Mucosa of stomach (tissue), 1 donor: ENCODE measurements at regions not wholly inside any gene's neighbourhood (a gene's known extent, or its start where the extent isn't known, plus 50 kb on each side); places are given as distances from the start of the nearest gene placed in this dataset.
"Not testable (repeated sequence)": the region's sequence is repeated elsewhere in the genome, so short reads cannot be mapped to it uniquely, and the experiment has no call there.

ENCODE experiments used
- H3K27me3 ChIP-seq: one replicate; pipeline ENCODE4 v1.7.0; 2013; ENCODE audit warnings: mild to moderate bottlenecking, low read length; ENCODE audit not compliant: control insufficient read depth, insufficient read depth
- H3K36me3 ChIP-seq: one replicate; pipeline ENCODE4 v1.7.0; 2013; ENCODE audit warnings: low read length; ENCODE audit not compliant: control insufficient read depth, insufficient read depth
- H3K4me1 ChIP-seq: one replicate; pipeline ENCODE4 v1.7.0; 2013; ENCODE audit warnings: mild to moderate bottlenecking, low read length; ENCODE audit not compliant: control insufficient read depth, insufficient read depth
- H3K4me3 ChIP-seq: one replicate; pipeline ENCODE4 v1.7.0; 2013; ENCODE audit warnings: low read length
- H3K9ac ChIP-seq: one replicate; pipeline ENCODE4 v1.7.0; 2013; ENCODE audit warnings: mild to moderate bottlenecking, low read length, moderate library complexity
- H3K9me3 ChIP-seq: one replicate; pipeline ENCODE4 v1.7.0; 2013; ENCODE audit warnings: mild to moderate bottlenecking, low read length, moderate library complexity; ENCODE audit not compliant: control insufficient read depth
- donor health status: Pancreatic carcinoma.

DNA sequence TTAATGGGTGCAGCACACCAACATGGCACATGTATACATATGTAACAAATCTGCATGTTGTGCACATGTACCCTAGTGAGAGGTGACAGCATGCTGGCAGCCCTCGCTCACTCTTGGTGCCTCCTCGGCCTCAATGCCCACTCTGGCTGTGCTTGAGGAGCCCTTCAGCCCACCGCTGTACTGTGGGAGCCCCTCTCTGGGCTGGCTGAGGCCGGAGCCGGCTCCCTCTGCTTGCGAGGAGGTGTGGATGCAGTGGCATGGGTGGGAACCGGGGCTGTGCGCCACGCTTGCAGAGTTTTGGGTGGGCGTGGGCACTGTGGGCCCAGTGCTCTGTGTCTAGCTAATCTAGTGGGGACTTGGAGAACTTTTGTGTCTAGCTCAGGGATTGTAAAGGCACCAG lies 315.9 kb upstream of the MAN1A1 start:
- H3K4me3 ChIP-seq, H3K9me3 ChIP-seq, H3K27me3 ChIP-seq, H3K4me1 ChIP-seq, H3K9ac ChIP-seq, H3K36me3 ChIP-seq: not testable (repeated sequence)

DNA sequence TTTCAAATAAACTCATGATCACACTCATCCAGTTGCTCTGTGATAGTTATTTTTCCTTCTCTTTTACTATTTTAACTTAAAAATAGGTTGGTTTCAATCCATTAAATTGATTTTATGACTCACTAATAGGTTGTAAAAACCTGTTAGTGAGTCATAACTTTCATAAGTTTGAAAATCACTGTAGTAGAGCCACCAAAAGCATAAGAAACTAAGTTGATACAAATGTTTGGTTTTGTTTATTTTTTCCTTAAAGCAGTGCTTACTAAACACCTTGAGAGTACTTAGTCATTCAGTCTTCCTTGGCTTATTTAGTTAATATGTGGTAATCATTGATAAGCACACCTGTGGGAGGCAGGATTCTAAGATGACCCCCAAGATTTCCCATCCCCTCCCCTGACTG lies 312.1 kb upstream of the MAN1A1 start:
- Histone ChIP-seq H3K4me1 (no peaks in the 10 kb centered on the region), H3K9me3 (no peaks in the 10 kb centered on the region), H3K36me3 (no peaks in the 10 kb centered on the region), H3K27me3 (no peaks in the 10 kb centered on the region), H3K4me3 (no peak overlapping the region), H3K9ac (no peak overlapping the region)

DNA sequence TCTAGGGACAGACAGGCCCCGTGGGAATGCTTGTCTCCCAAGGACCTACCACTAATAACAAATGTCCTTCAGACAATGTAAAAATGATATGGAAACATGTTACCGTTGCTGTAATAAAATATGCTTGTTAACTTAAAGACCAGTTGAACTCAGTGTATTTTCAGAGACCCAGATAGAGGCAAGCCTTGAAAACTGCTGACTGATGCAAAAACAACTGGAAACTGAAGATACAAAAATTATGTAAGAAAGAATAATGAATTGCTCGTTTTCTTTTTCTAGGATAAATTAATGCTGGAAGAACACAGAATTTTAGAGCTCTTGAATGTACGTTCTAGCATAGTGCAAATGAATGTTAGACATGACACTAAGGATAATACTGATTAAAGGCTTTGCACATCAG lies 311.5 kb upstream of the MAN1A1 start:
- no peaks in the 10 kb centered on the region for H3K9me3 ChIP-seq
- no peak overlapping the region for H3K4me3 ChIP-seq
- no peaks in the 10 kb centered on the region for H3K27me3 ChIP-seq
- no peak overlapping the region for H3K9ac ChIP-seq
- H3K4me1 ChIP-seq: no peaks in the 10 kb centered on the region
- H3K36me3 ChIP-seq: no peaks in the 10 kb centered on the region

DNA sequence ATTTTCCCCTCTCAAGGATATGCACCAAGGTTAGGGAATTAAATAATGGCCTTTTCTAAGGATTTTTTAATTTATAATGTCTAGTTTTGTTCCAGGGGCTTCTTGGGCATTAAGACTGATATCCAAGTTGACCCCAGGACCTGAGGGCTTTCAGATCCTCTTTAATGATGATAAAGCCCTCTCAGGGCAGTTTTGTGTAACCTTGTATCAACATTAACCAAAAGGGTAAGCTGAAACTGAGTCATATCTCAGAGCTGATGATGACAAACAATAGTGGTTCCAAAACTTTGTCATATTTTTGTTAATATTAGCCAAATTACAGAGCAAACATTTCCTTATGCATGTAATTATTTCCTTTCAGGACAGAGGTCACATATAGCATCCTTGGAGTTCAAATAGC lies 309.4 kb upstream of the MAN1A1 start:
- no peak overlapping the region for H3K4me3 ChIP-seq
- no peak overlapping the region for H3K9ac ChIP-seq
- H3K27me3 ChIP-seq: no peaks in the 10 kb centered on the region
- no peaks in the 10 kb centered on the region for H3K4me1 ChIP-seq
- no peaks in the 10 kb centered on the region for H3K36me3 ChIP-seq
- H3K9me3 ChIP-seq: no peaks in the 10 kb centered on the region

DNA sequence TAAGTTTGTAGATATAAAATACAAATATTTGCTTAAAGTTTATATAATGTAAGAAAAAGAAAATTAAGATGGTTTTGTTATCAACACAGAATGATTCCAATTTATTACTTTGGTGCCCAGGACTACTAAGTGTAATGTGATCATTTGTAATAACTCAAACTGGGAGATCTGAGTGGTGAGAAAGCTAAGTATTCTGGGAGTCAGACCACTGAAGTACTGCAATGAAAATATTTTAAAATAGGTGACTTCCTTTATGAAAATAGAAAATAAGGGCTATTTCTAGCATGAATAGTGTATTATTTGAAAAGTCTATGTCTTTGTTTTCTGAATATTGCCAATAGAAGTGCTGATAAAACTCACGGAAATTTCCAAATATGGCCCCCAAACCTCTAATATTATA lies 305.6 kb upstream of the MAN1A1 start:
- Histone ChIP-seq H3K9ac (no peak overlapping the region), H3K27me3 (no peaks in the 10 kb centered on the region), H3K9me3 (no peaks in the 10 kb centered on the region), H3K4me3 (no peak overlapping the region), H3K36me3 (no peaks in the 10 kb centered on the region), H3K4me1 (no peaks in the 10 kb centered on the region)

DNA sequence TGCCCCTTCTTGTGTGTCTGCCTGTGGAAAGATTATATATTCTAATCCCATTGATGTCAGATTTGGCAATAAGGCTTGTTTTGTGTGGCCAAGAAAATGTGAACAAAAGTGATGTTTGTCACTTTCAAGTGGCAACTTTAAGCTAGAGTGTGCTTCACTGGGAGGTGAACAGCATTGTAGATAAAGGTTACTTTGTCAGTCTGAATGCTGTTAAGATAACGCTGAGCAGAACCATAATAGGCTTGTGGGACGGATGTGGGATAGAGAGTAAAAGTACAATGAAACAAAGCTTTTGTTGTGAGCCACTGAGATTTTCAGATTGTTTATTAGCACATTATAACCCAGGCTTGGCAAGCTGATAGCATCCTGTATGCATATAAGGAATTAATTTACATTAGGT lies 303.8 kb upstream of the MAN1A1 start:
- H3K36me3 ChIP-seq: no peaks in the 10 kb centered on the region
- H3K9me3 ChIP-seq: no peaks in the 10 kb centered on the region
- H3K4me3 ChIP-seq: no peak overlapping the region
- H3K4me1 ChIP-seq: no peaks in the 10 kb centered on the region
- H3K9ac ChIP-seq: no peak overlapping the region
- H3K27me3 ChIP-seq: no peaks in the 10 kb centered on the region

DNA sequence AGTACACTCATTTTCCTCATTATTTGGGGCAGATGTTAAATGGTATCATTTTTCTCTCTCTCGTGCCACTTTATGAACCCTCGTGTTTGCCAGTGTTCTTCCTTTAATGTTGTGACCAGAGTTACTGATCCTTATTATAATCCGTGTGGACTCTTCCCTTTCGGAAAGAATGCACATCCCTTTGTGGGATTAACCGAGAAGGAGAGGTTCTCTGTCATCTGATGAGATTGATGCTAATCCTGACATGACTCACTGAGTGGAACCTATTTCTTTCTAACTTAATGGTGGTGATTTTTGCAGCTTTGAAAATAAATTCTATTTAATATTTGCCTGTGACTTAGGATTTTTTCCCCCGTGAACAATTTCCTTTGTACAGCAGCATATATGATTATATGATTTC lies 300.0 kb upstream of the MAN1A1 start:
- no peaks in the 10 kb centered on the region for H3K36me3 ChIP-seq
- no peak overlapping the region for H3K4me3 ChIP-seq
- no peaks in the 10 kb centered on the region for H3K27me3 ChIP-seq
- no peaks in the 10 kb centered on the region for H3K4me1 ChIP-seq
- H3K9ac ChIP-seq: no peak overlapping the region
- no peaks in the 10 kb centered on the region for H3K9me3 ChIP-seq

DNA sequence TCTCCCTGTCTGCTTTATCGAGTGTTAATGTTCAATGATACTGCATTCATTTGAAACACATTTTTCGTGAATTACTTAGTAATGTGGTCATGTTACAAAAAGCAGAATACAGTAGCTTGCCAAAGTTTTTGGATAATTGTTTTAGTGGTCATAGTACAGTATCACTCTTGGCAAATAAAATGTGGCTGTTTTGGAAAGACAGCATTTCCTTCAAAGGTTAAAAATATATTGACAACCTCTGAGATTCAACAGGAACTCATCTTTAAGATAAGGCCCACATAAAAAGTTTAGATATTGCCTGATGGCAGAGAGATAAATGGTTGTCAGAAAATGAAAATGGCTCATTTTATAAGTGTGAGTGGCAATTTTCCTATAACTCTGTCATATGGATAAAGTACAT lies 297.7 kb upstream of the MAN1A1 start:
- Histone ChIP-seq H3K9ac (no peak overlapping the region), H3K36me3 (no peaks in the 10 kb centered on the region), H3K27me3 (no peaks in the 10 kb centered on the region), H3K4me3 (no peak overlapping the region), H3K4me1 (no peaks in the 10 kb centered on the region), H3K9me3 (no peaks in the 10 kb centered on the region)

DNA sequence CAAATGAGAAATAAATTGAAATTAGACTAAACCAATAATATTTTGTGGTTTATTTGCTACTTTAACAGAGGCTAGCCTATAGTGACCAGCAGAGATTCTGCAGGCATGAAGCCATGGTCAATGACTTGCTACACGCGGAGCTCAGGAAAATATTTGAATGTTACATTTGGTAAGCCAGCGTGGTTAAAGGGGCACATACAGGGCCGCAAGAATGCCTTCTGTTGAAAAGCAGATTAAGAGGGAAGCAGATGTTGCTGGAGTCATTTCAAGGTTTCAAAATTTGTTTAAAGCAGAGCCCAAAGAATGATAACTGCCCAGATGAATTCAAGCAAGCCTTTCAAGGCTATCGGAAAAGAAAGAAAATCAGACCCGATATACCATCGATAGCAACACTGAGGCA lies 294.3 kb upstream of the MAN1A1 start:
- Histone ChIP-seq H3K4me3 (no peak overlapping the region), H3K9me3 (no peaks in the 10 kb centered on the region), H3K36me3 (no peaks in the 10 kb centered on the region), H3K9ac (no peak overlapping the region), H3K27me3 (no peaks in the 10 kb centered on the region), H3K4me1 (no peaks in the 10 kb centered on the region)

DNA sequence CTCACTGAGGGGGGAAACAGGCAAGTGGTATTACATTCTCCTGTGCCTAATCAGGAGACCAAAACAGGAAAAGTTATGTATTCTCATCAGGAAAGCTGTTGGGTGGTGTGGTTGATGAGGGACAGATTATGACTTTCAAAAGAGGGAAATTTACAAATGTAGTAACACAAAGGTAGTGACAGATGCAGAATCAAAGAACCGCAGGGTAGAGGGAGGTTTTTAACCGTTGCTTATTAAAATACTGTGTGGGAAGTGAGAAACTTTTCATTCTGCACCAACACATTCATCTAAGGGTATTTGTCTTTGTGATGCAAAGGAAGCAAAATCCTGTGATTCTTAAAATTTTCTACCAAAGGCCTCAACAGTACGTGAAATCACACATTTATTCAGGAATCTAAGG lies 288.2 kb upstream of the MAN1A1 start:
- Histone ChIP-seq H3K27me3 (no peaks in the 10 kb centered on the region), H3K36me3 (no peaks in the 10 kb centered on the region), H3K9me3 (no peaks in the 10 kb centered on the region), H3K4me1 (no peaks in the 10 kb centered on the region), H3K9ac (no peak overlapping the region), H3K4me3 (no peak overlapping the region)

DNA sequence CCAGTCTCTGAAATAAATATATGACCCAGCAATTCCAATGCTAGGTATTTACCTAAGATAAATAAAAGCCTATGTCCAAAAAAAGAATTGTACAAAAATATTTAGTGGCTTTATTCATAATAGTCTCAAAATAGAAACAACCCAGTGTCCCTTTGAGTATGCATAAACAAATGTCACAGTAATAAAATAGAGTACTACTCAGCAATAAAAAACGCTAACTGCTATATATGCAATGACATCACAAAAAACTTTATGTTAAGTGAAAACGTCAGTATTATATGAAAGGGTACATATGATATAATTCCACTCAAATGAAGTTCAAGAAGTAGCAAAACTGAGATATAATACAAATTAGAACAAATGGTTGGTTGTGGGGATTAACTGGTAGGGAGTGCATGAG lies 286.5 kb upstream of the MAN1A1 start:
- no peaks in the 10 kb centered on the region for H3K4me1 ChIP-seq
- no peaks in the 10 kb centered on the region for H3K36me3 ChIP-seq
- H3K4me3 ChIP-seq: no peak overlapping the region
- no peak overlapping the region for H3K9ac ChIP-seq
- H3K9me3 ChIP-seq: no peaks in the 10 kb centered on the region
- no peaks in the 10 kb centered on the region for H3K27me3 ChIP-seq

DNA sequence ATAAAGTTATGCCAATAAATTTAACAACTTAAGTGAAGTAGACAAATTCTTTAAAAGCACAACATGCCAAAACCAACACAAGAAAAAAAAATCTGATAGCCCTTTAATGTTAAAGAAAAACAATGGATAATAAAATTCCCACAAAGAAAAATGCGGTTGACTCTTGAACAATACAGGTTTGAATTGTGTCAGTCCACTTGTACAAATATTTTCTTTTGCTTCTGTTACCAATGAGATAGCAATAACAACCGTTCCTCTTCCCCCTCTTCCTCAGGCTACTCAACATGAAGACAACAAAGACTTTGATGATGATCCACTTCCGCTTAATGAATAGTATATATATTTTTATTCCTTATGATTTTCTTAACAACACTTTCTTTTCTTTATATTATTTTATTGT lies 283.9 kb upstream of the MAN1A1 start:
- Histone ChIP-seq H3K36me3 (no peaks in the 10 kb centered on the region), H3K4me1 (peaks cover 13% of the 10 kb centered on the region), H3K9me3 (no peaks in the 10 kb centered on the region), H3K4me3 (no peak overlapping the region), H3K27me3 (peaks cover 3% of the 10 kb centered on the region), H3K9ac (no peak overlapping the region)

DNA sequence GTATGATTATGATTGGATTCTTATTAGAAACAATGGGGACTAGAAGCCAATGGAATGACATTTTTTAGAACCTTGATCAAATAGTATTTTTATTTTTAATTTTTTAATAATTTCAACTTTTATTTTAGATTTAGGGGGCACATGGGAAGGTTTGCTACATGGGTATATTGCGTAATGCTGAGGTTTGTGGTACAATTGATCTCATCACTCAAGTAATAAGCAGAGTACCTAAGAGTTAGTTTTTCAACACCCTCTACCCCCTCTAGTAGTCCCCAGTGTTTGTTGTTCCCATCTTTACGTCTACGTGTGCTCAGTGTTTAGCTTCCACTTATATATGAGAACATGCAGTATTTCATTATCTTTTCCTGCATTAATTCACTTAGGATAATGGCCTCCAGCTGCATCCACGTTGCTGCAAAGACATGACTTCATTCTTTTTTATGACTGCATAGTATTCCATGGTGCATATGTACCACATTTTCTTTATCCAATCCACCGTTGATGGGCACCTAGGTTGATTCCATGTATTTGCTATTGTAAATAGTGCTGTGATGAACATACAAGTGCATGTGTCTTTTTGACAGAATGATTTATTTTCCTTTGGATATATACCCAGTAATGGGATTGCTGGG lies 281.1 kb upstream of the MAN1A1 start:
- Histone ChIP-seq H3K36me3 (no peaks in the 10 kb centered on the region), H3K9me3 (no peaks in the 10 kb centered on the region), H3K4me1 (peaks cover 21% of the 10 kb centered on the region), H3K4me3 (no peak overlapping the region), H3K9ac (no peak overlapping the region), H3K27me3 (peaks cover 3% of the 10 kb centered on the region)
